PC-3 (cell line): ENCODE measurements at regions not wholly inside any gene's neighbourhood (a gene's known extent, or its start where the extent isn't known, plus 50 kb on each side); places are given as distances from the start of the nearest gene placed in this dataset.

ENCODE experiments used
- CTCF ChIP-seq: fragments of 300-600 bp; sonication (generic); conservative IDR thresholded peaks from 2 replicates; pipeline ENCODE4 v1.5.1; 2017; ENCODE audit warnings: antibody characterized with exemption, low read depth, mild to moderate bottlenecking, low read length
- EZH2 ChIP-seq: fragments of 300-600 bp; sonication (generic); IDR thresholded peaks from one replicate; pipeline ENCODE4 v1.6.1; 2017; ENCODE audit warnings: antibody characterized with exemption, mild to moderate bottlenecking, low read length; ENCODE audit not compliant: unreplicated experiment

- TF ChIP-seq CTCF: no peak
- no peak for TF ChIP-seq EZH2
Observed at GRCh38 chr19:30135093-30135757, 193.2 kb downstream of the URI1 start.
